HG03095 (cell line): ENCODE measurements at regions not wholly inside any gene's neighbourhood (a gene's known extent, or its start where the extent isn't known, plus 50 kb on each side); places are given as distances from the start of the nearest gene placed in this dataset.

ENCODE experiments used
- ATAC-seq: cut with Tn5 transposase; IDR thresholded peaks from one replicate; pipeline ENCODE4 v1.9.1; 2021; ENCODE audit warnings: moderate library complexity; ENCODE audit not compliant: unreplicated experiment

DNA sequence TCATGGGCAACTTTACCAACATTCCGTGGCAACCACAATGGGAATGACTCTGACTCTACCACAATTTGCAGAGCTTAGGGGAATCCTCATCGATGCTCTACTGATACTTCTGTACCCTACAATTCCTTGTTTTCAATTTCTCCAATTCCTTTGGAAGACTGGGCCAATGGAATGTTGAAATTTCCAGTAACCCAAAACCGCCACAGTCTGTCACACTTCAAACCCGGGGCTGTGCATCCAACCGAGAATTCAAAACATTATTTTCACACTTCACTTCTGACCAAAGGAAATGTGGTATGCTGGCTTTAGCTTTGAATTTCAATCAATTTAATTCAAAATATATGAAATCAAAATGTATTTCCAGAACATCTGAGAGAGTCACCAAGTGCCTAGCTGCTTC, 951.4 kb downstream of the VRK1 start:
- ATAC-seq, result no peak

DNA sequence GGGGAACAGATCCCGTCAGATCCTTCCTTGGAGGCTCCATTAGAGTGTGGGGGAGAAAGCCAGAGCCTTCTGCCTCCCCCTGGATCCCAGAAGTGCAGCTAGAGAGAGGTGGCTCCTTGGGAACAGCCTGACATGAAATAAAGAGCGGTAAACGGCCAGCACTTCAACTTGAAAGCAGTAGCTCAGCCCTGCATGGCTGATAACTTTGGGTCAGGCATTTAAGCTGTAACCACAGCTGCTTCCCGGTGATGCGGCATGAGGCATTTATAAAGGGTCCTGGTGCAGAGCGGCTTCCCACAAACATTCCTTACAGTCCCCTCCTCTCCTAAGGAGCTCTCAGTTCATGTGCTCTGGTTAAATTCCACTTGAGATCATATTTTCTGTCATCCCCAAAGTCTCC, 960.3 kb downstream of the VRK1 start:
- no peak for ATAC-seq

DNA sequence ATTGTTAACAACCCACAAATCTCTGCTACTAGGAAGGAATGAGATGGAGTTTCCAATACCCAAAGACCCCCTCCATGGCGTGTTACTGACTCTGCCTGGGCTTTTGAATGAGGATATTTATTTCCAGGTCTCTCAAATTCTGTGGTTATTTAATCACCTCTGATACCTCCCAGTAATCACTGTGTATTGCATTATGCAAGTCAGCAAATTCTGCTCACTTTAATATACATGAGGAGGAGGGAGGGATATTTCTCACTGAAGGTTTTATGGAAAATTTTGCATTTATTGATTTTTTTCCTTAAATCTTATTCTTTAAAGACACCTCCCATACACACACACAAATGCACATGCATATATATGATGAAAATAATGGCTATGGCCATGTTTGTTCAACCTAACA, 962.9 kb downstream of the VRK1 start:
- no peak for ATAC-seq

DNA sequence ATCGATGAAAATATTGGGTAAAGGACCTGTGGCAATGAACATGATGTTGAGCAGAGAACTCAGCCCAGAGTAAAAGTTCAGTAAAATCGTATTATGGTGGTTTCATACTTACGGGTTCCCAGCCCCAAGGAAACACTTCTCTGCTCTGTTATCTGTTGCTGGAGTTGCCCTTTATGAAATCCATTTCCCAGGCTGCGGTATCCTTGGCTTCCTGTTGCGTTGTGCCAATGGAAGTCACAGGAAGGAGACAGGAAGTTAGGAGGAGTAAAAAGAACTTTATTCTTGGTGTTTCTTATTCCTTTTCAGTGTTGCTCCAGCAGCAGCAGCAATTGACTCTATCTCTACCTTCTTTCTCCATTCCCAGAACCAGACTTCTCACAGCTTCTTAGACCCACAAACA, 965.2 kb downstream of the VRK1 start:
- no peak for ATAC-seq

DNA sequence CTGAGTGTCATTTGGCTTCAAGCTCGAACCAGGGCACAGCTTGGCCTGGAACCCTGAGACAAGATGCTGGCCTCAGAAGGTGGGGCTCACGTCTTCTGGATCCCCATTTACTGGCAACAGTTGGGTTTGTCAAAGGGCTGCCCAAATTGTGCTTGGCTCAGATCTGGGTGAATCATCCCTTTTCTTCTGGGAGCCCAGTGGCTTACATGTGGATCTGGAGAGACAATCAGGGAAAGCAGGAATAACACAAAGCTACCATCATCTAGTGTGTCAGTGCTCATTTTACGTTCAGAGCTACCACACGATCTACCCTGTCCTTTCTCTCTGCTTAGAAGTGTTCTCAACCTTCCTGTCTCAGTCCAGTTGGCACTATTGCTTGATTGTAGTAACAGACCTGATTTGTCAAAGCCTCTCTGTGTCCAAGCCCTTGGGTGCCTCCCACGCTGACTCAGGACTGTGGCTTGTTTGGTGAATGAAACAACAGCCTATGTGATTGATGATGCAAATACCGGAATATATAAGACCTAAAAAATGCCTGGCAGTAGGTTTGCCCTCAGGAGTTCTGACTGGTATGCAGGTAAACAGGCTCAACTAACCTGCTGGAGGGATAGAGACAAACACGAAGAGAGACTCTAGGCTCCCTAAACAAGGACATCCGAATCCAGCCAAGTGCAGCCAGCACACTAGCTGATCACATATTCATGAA, 974.3 kb downstream of the VRK1 start:
- no peak for ATAC-seq

DNA sequence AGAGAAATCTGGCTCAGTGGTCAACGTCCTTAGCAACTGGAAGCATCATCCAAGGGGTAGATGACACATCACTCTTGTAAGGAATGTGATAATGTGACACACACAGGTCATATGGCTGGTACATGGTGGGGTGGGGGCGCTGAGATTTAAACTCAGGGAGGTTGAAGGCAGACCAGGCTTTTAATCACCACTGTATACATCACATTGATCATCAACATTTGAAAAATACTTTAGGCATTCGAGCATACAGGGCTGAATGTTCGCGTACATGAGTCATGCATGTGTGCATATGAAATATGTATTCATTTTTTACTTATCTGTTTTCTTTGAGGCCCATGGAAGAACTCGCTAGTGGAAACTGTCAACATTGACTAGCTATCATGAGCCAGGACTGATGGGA, 976.4 kb downstream of the VRK1 start:
- ATAC-seq, result no peak

DNA sequence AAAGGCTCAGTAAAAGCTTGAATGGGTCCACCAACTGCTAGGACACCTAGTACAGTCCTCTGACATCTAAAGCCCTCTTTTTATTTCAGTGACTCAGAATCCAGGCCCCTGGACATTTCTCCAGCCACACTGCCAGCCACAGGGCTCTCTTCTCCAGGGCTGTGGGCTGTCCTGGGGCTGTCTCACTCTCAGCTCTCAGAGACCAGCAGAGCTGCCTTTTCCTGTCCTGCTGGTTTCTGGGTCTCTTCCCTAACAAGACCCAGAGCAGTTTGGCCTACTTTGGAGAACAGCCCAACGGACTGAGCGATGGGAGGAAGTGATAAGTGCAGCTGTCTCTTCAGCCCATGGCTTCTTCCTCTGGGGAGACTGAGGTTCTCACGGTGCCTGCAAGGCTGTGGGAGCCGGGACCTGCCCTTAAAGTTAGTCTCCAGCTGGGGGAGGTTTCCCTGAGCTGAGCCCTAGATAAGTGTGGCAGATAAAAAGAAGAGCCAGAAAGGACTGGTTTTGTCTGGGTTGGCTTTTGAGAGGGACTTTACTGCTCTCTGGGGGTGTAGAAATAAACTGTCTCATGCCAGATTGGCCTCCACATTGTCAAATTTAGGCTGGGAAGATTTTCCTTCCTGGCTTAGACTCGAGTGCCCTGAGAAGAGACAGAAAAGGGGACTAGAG, 979.8 kb downstream of the VRK1 start:
- ATAC-seq, result no peak

DNA sequence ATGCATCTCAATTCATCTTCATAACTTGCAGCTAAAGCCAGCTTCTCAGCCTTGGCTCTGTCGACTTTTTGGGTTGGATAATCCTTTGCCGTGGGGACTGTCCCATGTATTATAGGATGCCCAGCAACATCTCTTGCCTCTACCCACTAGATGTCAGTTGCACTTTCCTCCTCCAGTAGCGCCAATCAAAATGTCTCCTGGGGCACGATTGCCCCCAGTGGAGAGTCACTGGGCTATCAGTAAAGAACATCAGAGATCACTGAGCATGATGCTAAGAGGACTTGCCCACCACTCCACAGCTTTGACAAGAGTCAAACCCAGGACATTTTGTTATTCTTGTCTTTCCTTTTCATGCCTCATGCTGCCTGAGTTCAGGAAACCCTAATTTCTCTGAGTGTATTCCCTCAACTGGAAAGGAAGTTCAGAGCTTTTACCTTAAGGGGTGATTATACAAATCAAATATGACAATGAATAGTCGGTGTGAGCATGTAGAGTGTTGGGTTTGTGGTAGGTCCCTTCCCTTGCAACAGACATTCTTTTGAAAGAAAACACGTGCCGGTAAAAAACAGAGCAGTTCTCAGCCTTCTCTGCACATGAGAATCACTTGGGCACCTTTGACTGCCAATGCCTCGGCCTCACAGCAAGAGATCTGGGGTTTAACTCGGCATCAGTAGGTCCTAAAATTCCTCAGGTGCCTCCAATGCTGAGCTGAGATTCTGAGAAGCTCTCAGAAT, 980.6 kb downstream of the VRK1 start:
- ATAC-seq, result no peak

DNA sequence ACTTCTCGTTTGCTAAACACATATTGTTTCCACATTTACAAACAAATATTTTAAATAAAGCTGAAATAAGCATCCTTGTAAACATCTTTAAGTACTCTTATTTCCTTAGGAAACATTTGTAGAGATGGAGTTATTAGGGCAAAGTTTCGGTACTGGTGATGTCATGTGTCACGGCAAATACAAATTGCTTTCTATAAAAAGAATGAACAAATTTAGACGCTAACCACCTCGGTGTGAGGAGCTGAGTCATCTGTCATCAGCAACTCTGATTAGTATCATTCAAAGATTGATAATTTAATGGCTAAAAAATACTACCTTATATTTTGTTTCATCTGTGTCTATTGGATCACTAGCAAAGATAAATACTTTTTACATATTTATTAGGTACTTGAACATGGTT, 982.0 kb downstream of the VRK1 start:
- no peak for ATAC-seq

DNA sequence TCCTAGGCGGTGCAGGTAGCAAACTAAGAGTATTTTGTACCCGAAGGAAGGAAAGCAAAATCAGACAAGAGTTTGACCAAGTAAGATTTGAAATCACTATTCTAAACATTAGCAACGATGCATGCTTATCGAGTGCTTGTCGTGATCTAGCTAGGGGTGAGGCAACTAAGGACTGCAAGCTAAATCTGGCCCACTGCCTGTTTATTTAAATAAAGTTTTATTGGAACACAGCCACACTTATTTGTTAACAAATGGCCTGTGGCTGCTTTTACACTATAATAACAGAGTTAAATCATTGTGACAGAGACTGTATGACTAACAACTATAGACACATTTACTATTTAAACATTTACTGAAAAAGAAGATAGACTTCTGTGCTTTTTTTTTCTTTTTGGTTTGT, 983.6 kb downstream of the VRK1 start:
- no peak for ATAC-seq

DNA sequence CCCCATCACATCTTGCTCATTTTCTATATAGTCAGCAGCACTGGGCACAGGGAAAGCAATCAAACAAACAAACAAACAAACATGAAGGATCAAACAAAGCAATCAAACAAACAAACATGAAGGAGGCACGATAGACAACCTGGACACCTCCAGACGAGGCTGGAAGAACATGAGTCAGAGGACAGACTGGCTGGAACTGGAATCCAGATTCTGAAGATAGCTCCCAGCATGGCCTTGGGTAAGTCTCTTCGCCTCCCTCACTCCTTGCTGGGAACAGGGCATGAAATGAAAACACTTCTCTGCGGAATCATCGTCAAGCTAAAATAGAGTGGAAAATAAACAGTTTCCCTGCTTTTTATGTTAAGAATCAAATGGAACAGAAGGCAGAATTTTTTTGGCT, 984.8 kb downstream of the VRK1 start:
- no peak for ATAC-seq

DNA sequence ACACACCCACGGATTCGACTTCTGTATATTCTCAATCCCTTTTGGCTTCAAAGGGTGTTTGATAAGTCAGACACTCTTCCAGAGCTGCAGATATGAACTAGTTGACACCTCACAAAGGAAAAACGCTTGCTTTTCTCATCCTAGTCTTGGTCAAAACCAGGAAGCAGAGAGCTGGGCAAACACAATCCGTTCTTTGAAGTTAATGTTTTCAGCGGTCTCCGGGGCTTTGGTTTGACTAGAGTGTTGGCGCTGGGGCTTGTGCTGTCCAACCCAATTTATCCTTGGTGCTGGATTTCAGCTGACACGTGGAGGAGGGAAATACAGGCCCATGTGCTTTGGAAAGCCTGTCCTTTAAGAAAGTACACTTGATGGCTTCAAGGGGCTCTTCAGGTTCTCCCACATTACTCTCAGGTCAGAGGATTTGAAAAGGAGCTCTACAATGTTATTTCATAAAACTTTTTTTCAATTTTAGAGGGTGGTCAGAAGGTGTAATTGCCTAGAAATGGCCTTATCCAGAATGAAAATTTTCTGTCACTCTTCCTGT, 985.8 kb downstream of the VRK1 start:
- no peak for ATAC-seq

DNA sequence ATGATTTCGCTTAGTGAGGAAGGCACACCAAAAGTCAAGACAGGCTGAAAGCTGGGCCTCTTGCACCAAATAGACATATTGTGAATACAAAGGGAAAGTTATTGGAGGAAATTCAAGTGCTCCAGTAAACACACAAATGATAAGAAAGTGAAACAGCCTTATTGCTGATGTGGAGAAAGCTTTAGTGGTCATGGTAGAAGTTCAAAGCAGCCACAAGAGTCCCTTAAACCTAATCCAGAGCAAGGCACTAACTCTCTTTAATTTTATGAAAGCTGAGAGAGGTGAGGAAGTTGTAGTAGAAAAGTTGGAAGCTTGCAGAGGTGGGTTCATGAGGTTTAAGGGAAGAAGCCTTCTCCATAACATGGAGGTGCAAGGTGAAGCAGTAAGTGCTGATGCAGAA, 988.3 kb downstream of the VRK1 start:
- ATAC-seq, result no peak

DNA sequence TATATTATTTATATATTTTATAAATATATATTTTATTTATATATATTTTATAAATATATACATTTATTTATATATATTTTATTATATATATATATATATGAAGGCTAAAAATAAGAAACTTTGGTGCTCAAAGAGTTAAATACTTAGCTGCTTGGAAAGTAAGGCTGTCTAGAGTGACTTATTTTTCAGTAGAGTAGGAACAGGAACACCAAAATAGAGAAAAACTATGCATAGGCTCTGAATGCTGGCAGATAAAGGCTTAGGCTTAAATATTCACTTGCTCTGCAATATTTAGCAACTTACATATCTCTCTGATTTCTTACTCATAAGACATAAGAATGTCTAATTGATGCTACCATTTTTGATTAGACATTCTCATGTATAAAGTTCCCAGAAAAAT, 991.2 kb downstream of the VRK1 start:
- no peak for ATAC-seq

DNA sequence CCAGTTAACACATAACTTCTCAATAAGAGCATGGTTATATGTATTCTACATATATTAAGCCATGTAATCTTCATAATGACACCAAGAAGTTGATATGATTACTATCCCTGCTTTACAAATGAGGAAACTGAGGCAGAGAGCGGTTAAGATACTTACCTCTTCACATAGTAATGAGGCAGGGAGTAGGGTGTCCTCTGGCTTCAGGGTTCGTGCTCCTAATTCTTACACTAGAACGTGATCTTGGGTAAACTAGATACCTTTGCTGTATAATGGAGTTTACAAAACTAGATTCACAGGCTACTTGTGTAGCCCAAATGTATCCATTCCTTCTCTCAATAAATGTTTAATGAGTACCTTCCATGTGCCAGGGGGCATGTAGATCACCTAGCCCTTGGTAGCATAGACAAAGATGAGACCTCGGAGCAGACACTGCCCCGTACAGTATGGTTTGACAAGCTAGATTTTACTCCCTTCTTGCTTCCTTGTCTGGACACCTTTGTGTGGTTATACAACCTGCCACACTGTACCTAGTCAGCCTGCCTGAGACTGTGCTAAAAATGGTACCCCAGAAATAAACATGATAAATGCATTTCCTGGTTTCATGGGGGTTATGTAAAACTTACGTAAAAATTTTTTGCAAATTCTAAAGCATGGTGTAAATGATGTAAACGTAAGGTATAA, 991.8 kb downstream of the VRK1 start:
- no peak for ATAC-seq

DNA sequence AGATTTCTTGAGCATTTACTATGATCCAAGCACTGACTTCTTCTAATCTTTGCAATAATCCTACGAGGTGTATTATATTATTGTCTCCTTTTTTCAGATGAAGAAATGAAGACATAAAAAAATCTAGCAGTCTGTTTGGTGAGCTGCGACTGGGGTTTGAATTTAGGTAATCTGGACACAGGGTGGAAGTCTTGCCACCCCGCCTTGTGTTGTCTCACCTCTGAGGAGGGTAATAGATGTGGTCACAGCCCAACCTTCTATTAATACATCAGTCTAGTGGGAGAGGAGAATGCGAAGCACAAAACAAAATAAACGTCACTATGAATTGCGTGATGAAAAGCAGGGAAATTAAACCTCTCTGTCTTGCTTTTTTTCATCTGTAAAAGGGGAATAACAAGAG, 993.9 kb downstream of the VRK1 start:
- ATAC-seq, result no peak

DNA sequence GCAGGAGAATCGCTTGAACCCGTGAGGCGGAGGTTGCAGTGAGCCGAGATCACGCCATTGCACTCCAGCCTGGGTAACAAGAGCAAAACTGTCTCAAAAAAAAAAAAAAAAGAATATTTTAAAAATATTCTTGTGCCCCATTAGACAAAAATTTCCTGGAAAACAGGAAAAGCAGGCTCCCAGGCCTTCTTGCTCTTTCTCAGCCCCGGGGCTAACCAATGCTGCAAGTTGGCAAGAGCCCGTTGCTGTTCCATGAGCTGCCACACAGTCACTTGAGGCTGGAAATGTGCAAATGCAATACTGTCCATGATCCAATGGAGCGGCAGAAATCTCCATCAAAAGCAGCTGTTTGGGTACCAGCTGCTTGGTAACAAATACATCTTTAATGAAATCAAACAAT, 994.7 kb downstream of the VRK1 start:
- no peak for ATAC-seq

DNA sequence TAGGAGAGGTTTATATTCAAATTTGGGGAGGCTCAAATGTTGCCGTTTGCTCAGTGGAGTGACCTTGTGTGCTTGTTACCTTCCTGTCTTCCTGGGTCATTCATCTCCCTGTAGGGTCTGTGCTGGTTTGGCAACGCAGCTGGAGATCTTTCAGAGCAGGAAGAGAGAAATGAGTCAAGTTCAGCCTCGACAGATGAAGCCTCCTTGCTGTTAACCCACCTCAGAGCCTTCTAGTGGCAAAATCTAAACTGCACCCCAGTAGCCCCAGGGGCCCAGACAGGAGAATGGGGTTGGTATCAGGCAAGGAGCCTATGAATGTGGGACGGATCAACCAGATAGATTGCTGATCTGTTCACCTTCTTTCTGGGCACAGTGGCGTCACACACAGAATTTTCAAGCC, 999.3 kb downstream of the VRK1 start:
- no peak for ATAC-seq

DNA sequence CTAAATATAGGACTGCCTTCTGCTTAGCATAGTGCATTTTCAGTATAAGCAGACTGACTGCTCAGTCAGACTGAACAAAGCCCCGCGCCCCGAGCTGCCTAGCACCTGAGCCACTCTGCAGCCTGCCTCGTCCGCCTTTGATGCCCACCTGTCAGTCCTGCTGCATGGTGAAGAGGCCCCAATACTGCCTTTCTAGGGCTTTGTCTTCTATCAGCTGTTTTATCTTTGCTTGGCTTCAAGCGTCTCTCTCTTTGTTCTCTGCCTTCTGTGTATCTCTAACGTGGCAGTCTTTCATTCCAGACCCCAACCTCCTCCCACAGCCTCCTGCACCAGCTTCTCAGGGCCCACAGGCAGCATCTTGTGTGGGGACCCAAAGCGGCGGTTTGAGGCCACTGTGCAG, 1001.0 kb downstream of the VRK1 start:
- no peak for ATAC-seq

DNA sequence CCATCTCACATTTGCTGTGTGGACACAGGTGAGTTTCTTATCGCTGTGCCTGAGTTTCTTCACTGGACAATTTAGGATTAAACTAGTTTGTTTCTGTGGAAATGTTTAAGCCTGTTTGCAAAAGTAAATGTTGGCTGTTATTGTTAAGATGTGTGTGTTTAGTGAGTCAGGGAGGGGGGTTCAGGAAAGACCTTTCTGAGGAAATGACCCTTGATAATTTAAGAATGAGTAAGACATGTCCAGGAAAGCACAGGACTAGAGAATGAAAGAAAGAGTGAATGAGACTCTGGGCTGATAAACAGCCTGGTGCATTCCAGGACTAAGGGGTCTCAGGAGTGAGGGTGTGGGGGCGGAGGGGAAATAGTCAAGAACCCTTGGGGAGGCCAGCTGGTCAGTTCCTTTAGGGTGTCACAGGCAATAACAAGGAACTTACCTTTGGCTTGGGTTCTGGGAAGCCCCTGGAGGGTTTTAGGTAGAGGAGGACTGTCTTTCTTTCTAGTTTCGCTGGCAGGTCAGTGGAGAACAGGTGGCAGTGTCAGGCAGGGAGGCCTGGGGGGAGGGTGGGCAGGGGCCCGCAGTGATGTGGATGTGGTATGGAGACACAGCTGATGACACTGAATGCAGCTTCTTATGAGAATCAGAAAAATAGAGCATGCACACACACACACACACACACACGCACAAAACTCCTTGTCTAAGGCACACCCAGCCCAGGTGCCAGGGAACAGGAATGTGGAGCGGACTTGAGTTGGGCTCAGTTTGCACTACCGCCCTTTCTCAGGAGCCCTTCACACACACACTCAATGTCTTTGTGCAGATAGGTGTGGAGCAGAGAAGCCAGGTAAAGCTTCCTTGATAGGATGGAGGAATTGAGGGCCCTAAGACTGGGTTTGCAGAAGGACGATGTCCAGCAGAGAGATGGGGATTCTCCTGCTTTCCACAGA, 1005.5 kb downstream of the VRK1 start:
- ATAC-seq, result no peak
